Smooth muscle cell of the brain vasculature (primary cell): ENCODE measurements at regions not wholly inside any gene's neighbourhood (a gene's known extent, or its start where the extent isn't known, plus 50 kb on each side); places are given as distances from the start of the nearest gene placed in this dataset.
"Not testable (repeated sequence)": the region's sequence is repeated elsewhere in the genome, so short reads cannot be mapped to it uniquely, and the experiment has no call there.

Experiments
- DNase-seq: peaks from one replicate; pipeline ENCODE4 v3.0.0-alpha.2; 2012; ENCODE audit warnings: low read depth, low spot score

DNA sequence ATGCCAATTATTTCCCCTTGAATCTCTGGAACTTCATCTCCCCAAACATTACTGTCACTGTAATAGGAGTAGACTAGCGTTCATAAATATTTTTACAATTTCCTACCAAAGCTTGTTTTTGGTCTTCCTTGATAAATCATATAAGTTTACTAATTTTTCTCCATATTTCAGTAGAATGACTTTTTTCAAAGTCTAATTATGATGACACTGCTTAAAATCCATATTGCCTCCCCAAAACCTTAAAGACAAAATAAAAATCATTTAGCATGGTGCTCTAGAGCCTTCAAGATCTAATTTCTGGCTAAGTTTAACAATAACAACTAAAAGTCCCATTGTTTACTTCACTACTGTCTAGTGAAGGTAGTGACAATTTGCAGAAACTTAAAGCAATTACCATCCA is 474.2 kb upstream of the CHRM3 start:
- no peak for DNase-seq

DNA sequence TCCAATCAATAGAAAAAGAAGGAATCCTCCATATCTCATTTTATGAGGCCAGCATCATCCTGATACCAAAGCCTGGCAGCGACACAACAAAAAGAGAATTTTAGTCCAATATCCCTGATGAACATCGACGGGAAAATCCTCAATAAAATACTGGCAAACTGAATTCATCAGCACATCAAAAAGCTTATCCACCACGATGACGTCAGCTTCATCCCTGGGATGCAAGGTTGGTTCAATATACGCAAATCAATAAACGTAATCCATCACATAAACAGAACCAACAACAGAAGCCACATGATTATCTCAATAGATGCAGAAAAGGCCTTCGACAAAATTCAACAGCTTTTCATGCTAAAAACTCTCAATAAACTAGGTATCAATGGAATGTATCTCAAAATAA is 483.6 kb upstream of the CHRM3 start:
- DNase-seq, result not testable (repeated sequence)

DNA sequence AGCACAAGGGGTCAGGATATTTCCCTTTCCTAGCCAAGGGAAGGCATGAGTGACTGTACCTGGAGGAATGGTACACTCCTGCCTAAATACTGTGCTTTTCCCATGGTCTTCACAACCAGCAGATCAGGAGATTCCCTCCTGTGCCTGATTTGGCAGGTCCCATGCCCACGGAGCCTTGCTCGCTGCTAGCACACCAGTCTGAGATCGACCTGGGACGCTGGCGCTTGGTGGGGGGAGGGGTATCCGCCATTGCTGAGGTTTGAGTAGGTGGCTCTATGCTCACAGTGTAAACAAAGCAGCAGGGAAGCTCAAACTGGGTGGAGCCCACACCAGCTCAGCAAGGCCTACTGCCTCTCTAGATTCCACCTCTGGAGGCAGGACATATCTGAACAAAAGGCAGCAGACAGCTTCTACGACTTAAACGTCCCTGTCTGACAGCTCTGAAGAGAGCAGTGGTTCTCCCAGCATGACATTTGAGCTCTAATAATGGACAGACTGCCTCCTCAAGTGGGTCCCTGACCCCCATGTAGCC is 486.0 kb upstream of the CHRM3 start:
- no peak for DNase-seq

DNA sequence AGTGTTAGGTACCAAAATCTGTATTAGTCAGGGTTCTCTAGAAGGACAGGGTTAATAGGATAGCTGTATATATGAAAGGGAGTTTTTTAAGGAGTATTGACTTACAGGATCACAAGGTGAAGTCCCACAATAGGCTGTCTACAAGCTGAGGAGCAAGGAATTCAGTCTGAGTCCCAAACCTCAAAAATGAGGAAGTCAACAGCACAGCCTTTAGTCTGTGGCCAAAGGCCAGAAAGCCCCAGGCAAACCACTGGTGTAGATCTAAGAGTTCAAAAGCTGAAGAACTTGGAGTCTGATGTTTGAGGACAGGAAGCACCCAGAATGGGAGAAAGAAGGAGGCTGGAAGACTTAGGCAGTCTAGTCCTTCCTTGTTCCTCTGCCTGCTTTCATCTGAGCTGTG is 487.5 kb upstream of the CHRM3 start:
- DNase-seq, result no peak

DNA sequence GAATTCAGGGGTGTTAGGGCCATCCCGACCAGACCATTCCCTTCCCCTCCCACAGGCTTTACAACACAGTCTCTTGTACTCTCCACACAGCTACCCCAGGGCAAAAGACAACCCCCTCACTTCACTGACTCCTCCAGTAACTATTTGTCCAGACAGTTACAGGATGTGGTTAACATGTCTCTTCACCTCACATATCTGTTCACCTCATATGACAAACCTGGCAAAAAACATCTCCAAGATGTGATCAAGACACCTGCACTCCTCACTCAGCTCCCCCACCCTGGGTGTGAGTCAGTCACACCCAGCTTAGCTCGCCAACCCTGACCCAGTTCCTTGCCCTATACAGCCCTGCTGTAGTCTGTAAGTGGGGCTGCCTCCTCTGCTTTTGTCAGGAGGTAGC is 490.5 kb upstream of the CHRM3 start:
- DNase-seq, result no peak

DNA sequence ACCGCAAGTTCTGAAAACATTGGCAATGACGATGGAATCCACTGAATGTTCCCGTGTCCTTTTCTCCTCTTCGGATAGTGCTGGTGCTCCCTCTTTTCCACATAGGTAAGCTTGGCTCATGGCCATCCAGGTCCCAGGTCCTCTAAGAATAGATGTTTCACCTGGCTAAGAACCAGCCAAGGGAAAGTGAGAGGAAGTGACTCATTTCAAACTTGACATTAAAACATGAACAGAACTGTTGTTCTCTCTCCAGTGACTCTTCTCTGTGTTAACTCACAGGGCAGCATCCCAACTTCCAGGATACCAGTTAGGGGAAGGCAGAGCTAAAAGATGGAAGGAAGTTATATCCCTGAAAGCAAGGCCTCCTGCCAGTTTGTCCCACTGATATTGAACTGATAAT is 493.8 kb upstream of the CHRM3 start:
- no peak for DNase-seq

DNA sequence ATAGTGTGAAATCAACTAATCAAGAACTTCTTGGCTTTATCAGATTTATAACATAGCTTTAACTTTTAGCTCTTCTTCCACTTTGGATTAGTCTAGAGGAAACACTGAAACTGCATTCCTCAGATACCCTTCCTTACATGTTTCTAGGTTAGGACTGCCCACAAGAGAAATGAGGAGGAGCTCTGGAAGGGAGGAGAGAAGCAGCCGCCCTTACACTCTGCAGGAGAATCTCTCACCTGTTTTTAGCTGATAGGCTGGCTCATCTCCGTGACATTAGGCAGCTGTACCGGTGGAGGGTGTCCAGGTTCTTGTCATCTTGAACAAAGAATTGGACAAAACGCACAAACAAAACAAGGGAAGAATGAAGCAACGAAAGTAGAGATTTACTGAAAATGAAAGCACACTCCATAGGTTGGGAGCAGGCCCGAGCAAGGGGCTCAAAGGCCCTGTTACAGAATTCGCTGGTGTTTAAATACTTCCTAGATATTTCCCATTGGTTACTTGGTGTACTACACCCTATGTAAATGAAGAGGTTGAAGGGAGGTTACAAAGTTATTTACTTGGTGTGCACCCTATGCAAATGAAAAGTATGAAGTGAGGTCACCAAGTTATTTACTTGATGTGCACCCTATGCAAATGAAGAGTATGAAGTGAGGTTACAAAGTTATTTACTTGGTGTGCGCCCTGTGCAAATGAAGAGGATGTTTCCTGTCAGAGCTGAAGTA is 524.9 kb upstream of the CHRM3 start:
- DNase-seq, result no peak

DNA sequence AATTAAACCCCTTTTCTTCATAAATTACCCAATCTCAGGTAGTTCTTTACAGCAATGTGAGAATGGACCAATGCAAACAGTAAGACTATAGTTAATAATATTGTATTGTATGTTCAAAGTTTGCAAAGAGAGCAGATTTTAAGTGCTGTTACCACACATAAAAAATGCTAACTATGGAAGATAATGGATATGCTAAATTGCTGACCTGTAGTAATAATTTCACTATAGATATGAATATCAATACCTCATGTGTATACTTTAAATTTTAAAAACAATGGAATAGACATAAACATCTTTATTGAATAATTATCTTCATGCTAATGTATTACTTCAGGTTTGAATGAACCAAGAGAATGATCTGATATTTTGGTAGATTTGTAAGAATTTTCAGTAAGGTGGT is 552.4 kb upstream of the CHRM3 start:
- no peak for DNase-seq

DNA sequence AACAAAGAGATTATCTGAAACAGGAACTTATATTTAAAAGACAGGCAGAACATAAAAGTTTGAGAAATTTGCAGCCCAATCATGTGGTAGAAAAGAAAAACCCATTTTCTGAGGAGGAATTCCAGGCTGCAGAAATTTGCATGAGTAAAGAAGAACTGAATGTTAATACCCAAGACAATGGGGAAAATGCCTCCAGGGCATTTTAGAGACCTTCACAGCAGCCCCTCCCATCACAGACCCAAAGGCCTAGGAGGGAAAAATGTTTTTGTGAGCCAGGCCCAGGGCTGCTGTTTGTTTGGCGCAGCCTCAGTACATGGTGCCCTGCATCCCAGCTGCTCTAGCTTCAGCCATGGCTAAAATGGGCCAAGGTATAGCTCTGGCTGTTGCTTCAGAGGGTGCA is 554.3 kb upstream of the CHRM3 start:
- no peak for DNase-seq

DNA sequence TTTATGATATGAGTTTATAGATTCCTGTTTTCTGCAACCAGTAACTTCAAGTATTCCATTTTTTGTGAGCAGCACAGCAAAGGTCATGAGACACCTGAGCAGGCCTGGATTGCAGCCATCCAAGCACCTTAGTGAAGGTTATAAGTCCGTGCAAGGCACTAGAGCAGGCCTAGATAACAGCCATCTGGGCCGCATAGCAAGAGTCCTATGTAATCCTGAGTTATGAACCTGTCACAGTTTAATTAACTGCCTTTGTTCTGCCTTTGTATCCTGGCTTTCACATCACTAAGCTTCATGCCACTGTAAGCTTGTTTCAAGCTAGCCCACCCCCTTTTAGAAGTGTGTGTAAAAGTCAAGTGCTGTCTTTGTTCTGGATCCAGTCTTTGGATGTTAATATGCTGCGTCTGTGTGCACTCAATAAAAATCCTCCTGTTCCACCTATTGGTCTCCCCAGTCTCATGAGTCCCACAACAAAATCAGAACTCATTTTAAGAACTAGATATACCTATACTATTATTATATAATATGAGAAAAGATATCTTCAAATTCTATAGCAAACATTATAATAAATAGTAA is 556.2 kb upstream of the CHRM3 start:
- DNase-seq, result no peak

DNA sequence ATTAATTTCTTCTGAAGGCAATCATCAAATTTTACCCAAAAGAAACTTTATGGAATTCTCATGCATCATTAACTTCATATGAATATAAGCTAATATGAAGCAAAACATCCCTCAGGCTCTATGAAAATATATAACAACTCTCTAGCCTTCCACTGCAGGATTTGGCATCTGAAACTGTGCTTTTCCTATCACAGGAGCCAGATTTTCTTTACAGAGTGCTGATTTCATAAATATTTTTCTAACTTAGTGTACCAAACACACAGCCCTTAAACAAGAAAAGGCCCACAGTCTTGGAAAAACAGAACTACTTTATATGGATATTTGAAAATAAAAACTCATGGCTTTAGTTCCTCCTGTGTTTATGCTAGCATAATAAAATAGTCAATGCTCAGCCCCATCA is 559.5 kb upstream of the CHRM3 start:
- DNase-seq, result no peak

DNA sequence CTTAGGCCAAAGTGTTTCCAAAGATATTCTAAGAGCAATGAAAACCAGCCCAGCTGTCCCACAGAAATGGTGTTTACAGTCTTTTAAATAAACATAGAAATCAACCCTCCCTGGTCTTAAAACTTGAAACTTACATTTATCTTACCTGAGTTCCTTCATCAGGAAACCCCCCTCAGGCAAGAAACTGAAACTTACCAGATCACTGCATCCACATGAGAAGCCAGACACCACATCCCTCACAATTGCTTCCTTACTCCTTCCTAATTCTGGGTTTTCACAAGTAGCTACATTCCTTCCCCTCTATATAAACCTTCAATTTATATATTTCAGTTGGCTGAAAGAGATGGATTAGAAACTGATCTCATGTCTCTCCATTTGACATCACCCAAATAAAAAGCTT is 563.0 kb upstream of the CHRM3 start:
- no peak for DNase-seq

DNA sequence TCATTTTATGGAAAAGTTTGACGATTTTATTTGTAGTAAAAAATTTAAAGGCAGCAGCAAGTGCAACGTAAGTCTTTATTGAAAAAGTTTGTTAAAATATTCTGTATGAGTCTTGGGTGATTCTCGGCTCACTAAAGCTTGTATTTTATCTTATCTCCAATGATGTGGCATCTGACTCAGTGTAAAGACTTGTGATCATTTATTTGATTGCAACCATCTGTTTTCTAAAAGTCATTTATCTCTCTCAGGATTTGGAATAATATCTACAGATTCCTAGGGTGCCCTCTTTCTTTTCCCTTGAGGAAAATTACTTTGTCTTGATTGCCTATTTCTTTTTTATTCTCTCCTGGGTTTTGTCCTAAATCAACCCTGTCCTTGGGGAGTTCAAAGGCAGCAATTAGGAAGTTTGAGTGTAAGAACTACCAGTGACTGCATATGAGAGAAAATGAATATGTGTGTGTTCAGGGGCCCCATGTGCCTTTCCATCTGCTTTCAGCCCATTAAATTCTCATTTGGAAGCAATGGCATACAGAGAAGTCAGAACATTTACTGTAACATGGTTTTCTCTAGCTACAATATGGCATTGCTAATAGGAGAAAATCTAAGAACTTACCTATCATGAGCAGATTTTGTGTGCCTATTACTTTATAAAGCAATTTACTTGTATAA is 575.0 kb upstream of the CHRM3 start:
- no peak for DNase-seq

DNA sequence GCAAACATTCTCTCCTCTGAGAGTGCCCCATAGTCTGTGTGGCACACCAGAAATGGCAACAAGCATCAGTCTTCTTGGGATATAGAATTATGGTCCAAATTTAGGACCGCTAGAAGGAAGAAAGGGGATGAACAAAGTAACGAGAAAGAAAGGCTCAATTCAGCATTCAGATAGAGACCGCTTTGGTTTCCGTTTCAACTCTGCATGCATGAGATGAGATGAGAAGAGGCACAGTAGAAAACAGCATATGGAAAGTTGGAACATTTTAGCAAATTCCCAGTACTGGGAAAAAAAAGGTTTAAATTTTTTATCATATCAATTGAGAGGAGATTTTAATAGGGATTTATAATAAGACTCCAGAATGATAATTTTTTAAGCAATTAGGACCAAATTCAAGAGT is 595.5 kb upstream of the CHRM3 start:
- DNase-seq, result no peak

DNA sequence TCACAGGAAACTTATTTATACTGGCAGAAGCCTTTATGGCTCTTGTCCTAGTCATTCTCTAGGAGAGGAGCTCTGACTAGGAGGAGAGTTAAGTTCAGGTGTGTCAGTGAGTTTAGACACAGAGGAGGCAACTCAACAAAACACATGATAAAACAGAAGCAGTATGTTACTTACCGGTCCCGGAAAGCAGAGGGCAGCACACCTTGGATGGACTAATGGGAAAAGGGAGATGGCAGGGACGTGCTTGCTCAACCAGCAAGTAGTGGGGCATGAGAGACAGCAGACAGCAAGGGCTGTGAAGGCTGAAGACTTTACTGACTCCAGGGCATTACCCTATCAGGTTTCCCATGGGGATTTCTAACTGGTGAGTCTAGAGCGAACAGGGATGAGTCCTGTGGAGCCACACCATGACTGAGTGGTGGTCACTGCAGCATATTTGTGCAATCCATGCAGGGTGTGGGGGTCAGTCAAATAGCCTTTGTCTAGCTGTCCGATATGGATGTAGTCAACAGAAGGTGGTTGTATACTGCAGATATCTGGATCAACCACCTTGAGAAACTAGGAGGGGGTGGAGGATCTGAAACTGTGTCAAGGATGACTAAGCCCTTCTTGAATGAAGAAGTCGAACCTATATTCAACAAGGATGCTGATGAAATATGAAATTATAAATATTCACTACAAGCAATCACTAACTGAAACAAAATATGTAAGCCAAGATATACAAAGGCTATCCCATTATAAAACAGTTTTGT is 596.3 kb upstream of the CHRM3 start:
- DNase-seq, result no peak

DNA sequence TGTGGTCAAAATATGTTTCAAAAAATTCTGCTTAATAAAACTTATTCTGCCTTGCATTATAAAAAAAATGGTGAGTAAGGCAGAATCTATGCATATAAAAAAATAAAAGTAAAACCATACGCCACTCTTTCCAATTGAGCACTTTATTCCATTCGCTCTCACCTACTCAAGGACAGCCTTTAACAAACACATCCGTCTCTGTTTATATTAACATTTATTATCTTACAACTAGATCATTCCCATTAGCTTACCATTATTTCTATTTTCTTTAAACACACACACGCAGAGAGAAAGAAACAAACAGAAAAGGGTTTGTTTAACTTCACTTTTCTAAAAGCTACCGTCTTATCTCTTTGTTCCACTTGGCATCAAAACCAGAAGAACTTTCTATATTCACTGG is 598.9 kb upstream of the CHRM3 start:
- DNase-seq, result no peak

DNA sequence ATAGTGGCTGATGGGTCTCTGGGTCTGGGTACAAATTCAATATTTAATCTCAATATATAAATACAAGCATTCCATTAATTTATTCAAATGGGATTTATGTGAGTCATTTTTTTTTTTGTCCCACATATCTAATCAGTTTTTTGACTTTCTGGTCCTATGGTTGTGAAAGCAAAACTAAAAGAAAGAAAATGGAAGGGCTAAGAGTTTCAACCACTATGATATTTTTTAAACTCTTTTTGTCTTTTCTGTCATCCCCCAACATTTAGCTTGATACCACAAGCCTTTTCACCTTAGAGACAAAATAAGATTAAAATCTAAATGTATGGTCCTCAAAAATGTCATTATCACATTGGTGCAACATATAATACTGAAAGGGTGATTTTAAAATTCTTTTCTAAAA is 602.7 kb upstream of the CHRM3 start:
- no peak for DNase-seq

DNA sequence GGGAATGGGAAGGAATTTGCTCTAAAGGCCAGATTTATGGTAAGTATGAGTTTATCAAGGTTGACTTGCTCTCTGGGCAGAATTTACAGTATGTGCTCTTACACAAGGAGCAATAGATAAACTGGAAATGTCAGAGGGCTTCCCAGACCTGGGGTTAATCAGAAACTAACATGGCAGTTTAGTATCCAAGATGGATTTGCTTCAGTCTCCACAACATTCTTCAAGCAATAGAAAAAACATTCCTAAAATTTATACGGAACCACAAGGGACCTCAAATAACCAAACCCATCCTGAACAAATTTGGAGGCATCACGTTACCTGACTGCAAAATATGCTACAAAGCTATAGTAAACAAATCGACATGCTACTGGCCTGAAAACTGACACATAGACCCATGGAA is 606.7 kb upstream of the CHRM3 start:
- no peak for DNase-seq

DNA sequence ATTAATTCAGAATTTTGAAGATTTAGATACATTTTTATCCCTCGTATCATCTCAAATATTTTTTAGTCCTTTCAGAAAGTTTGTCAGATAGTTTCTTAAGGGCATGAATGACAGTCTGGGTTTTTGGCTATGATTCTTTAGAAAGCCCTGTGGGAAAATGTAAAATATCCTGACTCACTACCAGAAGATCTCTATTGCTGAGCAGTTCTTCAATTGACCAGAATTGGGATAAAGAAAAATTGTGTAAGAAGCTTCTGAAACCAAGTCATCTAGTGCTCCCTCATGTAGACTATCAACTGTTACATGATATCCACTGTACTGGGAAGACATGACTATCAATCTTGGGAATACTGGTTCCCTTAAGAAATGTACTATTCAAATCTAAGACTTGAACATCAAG is 608.3 kb upstream of the CHRM3 start:
- no peak for DNase-seq

DNA sequence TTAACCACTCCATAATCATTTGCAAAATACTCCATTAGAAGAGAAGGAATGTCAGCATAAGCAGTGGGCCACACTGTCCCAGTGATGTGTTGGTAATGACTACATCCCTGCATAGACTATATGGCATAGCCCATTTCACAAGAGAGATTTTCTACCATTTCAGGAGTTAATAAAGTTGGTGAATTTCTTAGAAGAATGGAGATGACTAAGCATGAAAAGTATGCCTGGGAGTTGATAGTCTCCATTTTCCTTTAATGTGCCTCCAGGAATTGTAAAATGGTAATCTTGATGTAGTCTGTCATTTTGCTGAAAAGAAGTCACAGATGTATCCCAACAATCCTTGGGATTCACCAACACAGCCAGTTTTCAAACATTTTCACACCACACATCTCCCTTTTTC is 608.8 kb upstream of the CHRM3 start:
- no peak for DNase-seq

DNA sequence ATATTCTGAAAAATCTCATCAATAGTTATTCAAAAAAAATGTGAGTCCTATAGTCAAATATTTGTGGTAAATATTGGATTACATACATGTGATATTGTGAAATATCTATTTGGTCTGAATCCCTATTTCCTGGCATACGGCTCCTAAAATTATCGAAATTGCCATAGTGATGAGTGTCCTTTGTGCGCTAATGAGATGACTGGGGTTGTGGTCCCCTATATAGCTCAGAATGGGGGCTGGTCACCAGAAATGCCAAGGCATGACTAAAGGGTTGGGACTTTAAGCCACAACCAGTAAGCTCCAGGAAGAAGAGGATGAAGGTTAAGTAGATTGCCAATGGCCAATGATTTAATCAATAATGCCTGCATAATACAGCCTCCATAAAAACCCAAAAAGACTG is 610.2 kb upstream of the CHRM3 start:
- no peak for DNase-seq

DNA sequence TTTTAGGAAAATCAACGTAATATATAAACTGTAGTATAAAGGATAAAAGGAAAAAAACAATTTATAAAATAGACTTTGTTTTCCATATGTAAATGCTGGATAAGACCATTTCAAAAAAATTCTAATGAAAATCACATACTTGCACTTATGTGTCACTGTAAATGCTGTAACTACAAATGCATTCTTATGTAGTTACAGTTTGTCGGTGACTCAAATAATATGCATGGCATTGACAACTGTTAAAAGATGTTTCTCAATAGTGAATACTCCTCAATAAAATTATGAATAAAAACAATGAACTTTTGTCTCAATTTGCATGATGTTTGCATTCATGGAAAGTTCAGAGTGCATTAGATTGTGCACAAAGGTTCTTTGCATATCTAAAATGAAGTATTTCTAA is 614.0 kb upstream of the CHRM3 start:
- DNase-seq, result no peak
